Stomach (tissue), 8 donors: ENCODE measurements at regions not wholly inside any gene's neighbourhood (a gene's known extent, or its start where the extent isn't known, plus 50 kb on each side); places are given as distances from the start of the nearest gene placed in this dataset.

Experiments used
- DNase-seq, 2 donors: peaks; one replicate each; pipeline versions ENCODE4 v3.0.0 to v3.0.0-alpha.2; 2013 to 2019
- H3K27ac ChIP-seq, 5 donors: fragments of 200-600 bp in 4 of 5; sonication (generic) in 4 of 5; one replicate each; pipeline ENCODE4 v1.5.1; 2013 to 2019; ENCODE audit warnings: mild to moderate bottlenecking in 1 of 5, moderate library complexity in 1 of 5
- H3K27me3 ChIP-seq, 3 donors: fragments of 200-600 bp; sonication (generic); one replicate each; pipeline ENCODE4 v1.5.1; 2017 to 2019; ENCODE audit warnings: mixed run types in 1 of 3
- H3K36me3 ChIP-seq, 4 donors: fragments of 200-600 bp; sonication (generic); 1 replicate in 3 of 4; 2 replicates in 1 of 4; pipeline ENCODE4 v1.5.1; 2016 to 2019
- H3K4me1 ChIP-seq, 4 donors: fragments of 200-600 bp; sonication (generic); one replicate each; pipeline ENCODE4 v1.5.1; 2016 to 2019
- H3K4me3 ChIP-seq, 4 donors: fragments of 200-600 bp; sonication (generic) in 3 of 4; one replicate each; pipeline ENCODE4 v1.5.1; 2016 to 2019; ENCODE audit warnings: mild to moderate bottlenecking in 1 of 4
- H3K9me3 ChIP-seq, 4 donors: fragments of 200-600 bp; sonication (generic); one replicate each; pipeline ENCODE4 v1.5.1; 2016 to 2019
- CTCF ChIP-seq, 7 experiments: fragments of 450-650 bp in 4 of 7; fragments of 200-600 bp in 3 of 7; sonication (generic) in 3 of 7; IDR thresholded peaks; one replicate each; pipeline ENCODE4 v1.5.1; 2016 to 2019; ENCODE audit warnings: antibody characterized with exemption in 7 of 7, control low read depth in 2 of 7, mild to moderate bottlenecking in 1 of 7
- EP300 ChIP-seq: sonication (generic); formaldehyde crosslinking; IDR thresholded peaks from one replicate; pipeline ENCODE4 v1.6.1; 2017; ENCODE audit warnings: antibody characterized with exemption
- POLR2A ChIP-seq, 4 donors: fragments of 450-650 bp; IDR thresholded peaks; one replicate each; pipeline ENCODE4 v1.6.1; 2016; ENCODE audit warnings: antibody characterized with exemption in 4 of 4, control low read depth in 2 of 4, mild to moderate bottlenecking in 1 of 4, moderate library complexity in 1 of 4
- POLR2AphosphoS5 ChIP-seq, 3 donors: sonication (generic); formaldehyde crosslinking; IDR thresholded peaks; one replicate each; pipeline ENCODE4 v1.6.1; 2016; ENCODE audit warnings: antibody characterized with exemption in 3 of 3
- WGBS, 5 donors: extraction: QIAGEN DNeasy Blood & Tissue Kit in 3 of 5; methylation state at CpG; one replicate each; pipeline versions ENCODE4 v1.1.5 to v1.1.7; 2013 to 2018; 5-methylcytosine and 5-hydroxymethylcytosine counted together
- intact Hi-C: fragments of 100-400 bp; cut with DNase I; formaldehyde crosslinking; loops from one replicate; pipeline ENCODE4 v1.15.1; 2023; ENCODE audit warnings: low total_unique reads
- donor health status: healthy with polysubstance abuse.
- donor health status: Bipolar disorder and iron deficiency.
- donor health status: healthy.

GRCh38 chr15:22227411-22228100, 147.2 kb downstream of the OR4M2 start:
- Histone ChIP-seq H3K27ac (no peak overlapping the region), H3K27me3 (no peaks in the 10 kb centered on the region), H3K9me3 (no peaks in the 10 kb centered on the region), H3K36me3 (no peaks in the 10 kb centered on the region), H3K4me1 (no peaks in the 10 kb centered on the region), H3K4me3 (no peak overlapping the region)
- intact Hi-C loops: no loop called here
- DNase-seq: no peak
- TF ChIP-seq POLR2AphosphoS5 (IDR thresholded peaks at IDR 0.05) (no peak), POLR2A (IDR thresholded peaks at IDR 0.05) (no peak), CTCF (IDR thresholded peaks at IDR 0.05) (no peak), EP300 (no peak)
- 77 to 82% (median 81%) methylated on average over 2 to 7 of the region's 7 CpGs for WGBS, 5 donors

DNA sequence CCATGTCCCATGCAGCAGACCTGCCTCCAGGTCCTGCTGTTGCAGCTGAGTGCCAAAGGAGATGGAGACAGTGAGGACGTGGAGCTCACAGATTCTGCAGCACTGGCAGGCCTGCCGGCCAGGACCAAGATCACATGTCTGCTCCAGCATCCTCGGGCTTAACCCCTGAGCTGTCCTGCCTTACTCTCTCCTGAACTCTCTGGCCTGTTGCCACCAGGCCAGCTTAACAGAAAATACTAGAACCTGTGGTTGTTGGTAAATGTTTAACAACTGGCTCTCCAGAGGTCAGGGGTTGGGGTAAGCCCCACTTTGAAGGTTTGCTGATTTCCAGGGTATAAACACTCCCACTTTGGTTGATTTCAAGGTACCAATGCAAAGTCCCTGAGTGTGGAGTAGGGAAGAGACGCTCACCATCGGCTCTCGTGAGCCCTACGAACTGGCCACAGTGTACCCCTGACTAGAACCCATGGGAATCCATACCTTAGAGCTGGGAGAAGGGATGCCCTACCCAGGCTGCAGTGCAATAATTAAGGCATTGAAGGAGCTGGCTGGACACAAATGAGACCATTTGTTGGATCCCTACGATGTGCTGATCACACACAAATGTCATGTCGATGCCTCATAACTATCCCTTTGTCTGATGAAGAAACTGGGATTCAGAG, 147.9 kb downstream of the OR4M2 start:
- no peaks in the 10 kb centered on the region for H3K9me3 ChIP-seq
- DNase-seq: no peak
- no peak overlapping the region for H3K4me3 ChIP-seq
- intact Hi-C loops: no loop called here
- H3K36me3 ChIP-seq: no peaks in the 10 kb centered on the region
- H3K27me3 ChIP-seq: no peaks in the 10 kb centered on the region
- H3K27ac ChIP-seq: no peak overlapping the region
- TF ChIP-seq POLR2A (IDR thresholded peaks at IDR 0.05) (no peak), POLR2AphosphoS5 (IDR thresholded peaks at IDR 0.05) (no peak)
- 70 to 81% (median 77%) methylated on average over 9 of the region's 9 CpGs for WGBS, 5 donors
- no peaks in the 10 kb centered on the region for H3K4me1 ChIP-seq

DNA sequence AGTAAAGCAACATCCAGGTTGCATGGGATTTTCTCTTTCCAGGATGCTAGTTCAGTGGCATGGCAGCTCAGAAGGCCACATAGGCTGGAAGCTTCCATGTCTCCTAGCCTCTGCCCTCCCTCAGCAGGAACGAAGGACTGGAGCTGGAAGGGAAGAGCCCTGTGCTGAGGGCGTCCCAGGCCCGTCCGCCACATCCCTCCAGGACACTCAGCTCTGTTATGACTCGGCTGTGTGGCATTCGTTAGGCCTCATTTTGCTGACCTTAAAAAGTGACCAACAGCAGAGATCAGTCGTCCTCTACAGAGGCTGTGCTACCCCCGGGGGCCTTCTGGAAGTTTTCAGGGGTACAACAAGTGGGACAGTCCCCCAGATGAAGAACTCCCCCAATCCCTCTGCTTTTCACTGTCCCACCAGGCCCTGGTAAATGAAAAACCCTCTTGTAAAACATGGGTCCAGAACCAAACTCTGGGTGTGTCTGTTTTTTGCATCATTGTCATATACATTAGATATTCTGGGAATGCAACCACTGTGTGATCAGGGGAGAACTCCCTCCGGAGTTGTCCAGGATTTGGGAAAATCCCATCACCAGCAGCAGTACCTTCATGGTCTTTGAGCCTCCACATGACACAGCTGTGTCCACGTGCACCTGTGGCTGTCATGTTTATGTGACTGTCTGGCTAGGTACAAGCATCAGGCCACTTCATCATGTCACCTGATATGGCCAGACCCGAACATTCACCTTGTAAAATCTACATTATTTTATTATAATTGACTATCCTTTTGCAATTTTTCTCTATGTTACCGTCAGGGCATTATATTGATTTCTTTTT, 149.9 kb downstream of the OR4M2 start:
- intact Hi-C loops: no loop called here
- no peak for TF ChIP-seq EP300
- TF ChIP-seq CTCF (IDR thresholded peaks at IDR 0.05): no peak
- no peak for TF ChIP-seq POLR2AphosphoS5 (IDR thresholded peaks at IDR 0.05)
- 56 to 62% (median 60%) methylated on average over 12 of the region's 12 CpGs for WGBS, 5 donors
- Histone ChIP-seq H3K4me3 (no peak overlapping the region), H3K36me3 (no peaks in the 10 kb centered on the region), H3K4me1 (no peaks in the 10 kb centered on the region), H3K27ac (no peak overlapping the region), H3K27me3 (no peaks in the 10 kb centered on the region), H3K9me3 (peaks cover 0 to 16% (median 6%) of the 10 kb centered on the region in 4 donors)
- no peak for DNase-seq

DNA sequence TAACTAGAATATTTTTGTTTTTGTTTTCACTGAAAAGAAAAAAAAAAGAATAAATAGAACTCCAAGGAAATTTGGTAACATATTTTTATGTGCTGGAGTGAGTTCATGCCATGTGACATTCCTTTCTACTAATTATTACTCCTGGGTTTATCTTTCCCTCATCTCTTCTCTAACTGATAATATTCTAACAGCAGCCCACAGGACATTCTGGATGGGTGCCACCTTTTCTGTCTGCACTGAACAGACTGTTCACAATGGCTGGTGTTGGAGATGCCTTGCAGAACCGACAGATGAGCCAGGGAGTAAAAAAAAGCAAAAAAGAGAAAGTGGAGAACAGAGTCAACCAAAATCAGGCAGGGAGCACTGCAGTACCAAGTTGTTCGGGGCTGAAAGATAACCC, 151.3 kb downstream of the OR4M2 start:
- no peak for DNase-seq
- TF ChIP-seq POLR2A (IDR thresholded peaks at IDR 0.05) (no peak), POLR2AphosphoS5 (IDR thresholded peaks at IDR 0.05) (no peak), CTCF (IDR thresholded peaks at IDR 0.05) (no peak), EP300 (no peak)
- H3K27ac ChIP-seq: no peak overlapping the region
- peaks cover 0 to 17% (median 6%) of the 10 kb centered on the region in 4 donors for H3K9me3 ChIP-seq
- no peaks in the 10 kb centered on the region for H3K27me3 ChIP-seq
- intact Hi-C loops: no loop called here
- 44 to 55% (median 50%) methylated on average over 2 of the region's 2 CpGs for WGBS, 5 donors
- no peak overlapping the region for H3K4me3 ChIP-seq
- no peaks in the 10 kb centered on the region for H3K4me1 ChIP-seq
- no peaks in the 10 kb centered on the region for H3K36me3 ChIP-seq
